ENCODE measurements at regions not wholly inside any gene's neighbourhood (a gene's known extent, or its start where the extent isn't known, plus 50 kb on each side); places are given as distances from the start of the nearest gene placed in this dataset.
"Not testable (repeated sequence)": the region's sequence is repeated elsewhere in the genome, so short reads cannot be mapped to it uniquely, and the experiment has no call there.

- DNase-seq, result not testable (repeated sequence)
Observed at GRCh38 chr1:144140243-144140642, 168.5 kb upstream of the FAM72C start.

GRCh38 chr1:144105006-144105405 lies 133.2 kb upstream of the FAM72C start:
- not testable (repeated sequence) for DNase-seq

- DNase-seq, result peak; percentile 53
Observed at GRCh38 chr1:144104000-144104677, 132.4 kb upstream of the FAM72C start.

- DNase-seq, result peak; percentile 55
Observed at GRCh38 chr1:144103156-144103880, 131.5 kb upstream of the FAM72C start.

DNA sequence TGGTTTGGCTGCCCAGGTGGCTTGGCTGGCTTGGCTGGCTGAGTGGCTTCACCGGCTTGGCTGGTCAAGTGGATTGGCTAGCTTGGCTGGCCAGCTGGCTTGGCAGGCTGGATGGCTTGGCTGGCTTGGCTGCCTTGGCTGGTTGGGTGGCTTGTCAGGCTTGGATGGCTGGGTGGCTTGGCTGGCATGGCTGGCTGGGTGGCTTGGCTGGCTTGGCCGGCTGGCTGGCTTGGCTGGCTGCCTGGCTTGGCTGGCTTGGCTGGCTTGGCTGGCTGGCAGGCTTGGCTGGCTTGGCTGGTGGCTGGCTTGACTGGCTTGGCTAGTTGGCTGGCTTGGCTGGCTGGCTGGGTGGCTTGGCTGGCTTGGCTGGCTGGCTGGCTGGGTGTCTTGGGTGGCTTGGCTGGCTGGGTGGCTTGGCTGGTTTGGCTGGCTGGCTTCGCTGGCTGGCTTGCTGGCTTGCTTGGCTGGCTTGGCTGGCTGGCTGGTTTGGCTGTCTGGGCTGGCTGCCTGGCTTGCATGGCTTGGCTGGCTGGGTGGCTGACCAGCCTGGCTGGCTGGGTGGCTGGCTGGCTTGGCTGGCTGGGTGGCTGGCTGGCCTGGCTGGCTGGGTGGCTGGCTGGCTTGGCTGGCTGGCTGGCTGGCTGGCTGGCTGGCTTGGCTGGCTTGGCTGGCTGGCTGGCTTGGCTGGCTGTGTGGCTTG lies 130.4 kb upstream of the FAM72C start:
- DNase-seq, result peak; percentile 17

GRCh38 chr1:144101397-144102045 lies 129.7 kb upstream of the FAM72C start:
- DNase-seq, result peak; percentile 18

GRCh38 chr1:144077167-144077841 lies 105.5 kb upstream of the FAM72C start:
- peak; percentile 42 for DNase-seq

GRCh38 chr1:144076646-144077045 lies 104.9 kb upstream of the FAM72C start:
- not testable (repeated sequence) for DNase-seq

- DNase-seq, result not testable (repeated sequence)
Observed at GRCh38 chr1:144070394-144071053, 98.7 kb upstream of the FAM72C start.

GRCh38 chr1:144067042-144067441 lies 95.3 kb upstream of the FAM72C start:
- DNase-seq, result not testable (repeated sequence)

GRCh38 chr1:144066071-144066813 lies 94.5 kb upstream of the FAM72C start:
- DNase-seq, result not testable (repeated sequence)

- not testable (repeated sequence) for DNase-seq
Observed at GRCh38 chr1:144065299-144066060, 93.7 kb upstream of the FAM72C start.

- not testable (repeated sequence) for DNase-seq
Observed at GRCh38 chr1:144049365-144049764, 77.6 kb upstream of the FAM72C start.

- not testable (repeated sequence) for DNase-seq
Observed at GRCh38 chr1:144046645-144047044, 74.9 kb upstream of the FAM72C start.

GRCh38 chr1:144045751-144046546 lies 74.2 kb upstream of the FAM72C start:
- DNase-seq, result peak; percentile 35

DNA sequence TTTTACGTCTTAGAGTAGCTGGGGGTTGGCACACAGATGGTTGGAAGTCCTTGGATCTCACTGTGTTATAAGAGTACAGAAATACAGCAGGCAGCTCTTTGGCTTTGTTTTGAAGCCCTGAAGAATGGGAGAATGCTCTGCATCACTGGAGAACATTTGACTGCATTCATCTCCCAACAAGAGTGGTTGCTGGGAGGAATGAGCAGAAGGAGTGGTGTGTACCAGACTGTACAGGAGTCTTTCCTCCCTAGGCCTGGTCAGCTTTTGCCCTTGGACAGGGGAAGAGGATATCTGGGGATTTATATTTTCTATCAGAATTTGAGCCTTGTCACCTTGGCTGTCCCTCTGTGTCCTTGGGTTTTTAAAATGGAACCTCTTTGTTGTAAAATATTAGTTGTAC lies 70.5 kb upstream of the FAM72C start:
- DNase-seq, result not testable (repeated sequence)

DNA sequence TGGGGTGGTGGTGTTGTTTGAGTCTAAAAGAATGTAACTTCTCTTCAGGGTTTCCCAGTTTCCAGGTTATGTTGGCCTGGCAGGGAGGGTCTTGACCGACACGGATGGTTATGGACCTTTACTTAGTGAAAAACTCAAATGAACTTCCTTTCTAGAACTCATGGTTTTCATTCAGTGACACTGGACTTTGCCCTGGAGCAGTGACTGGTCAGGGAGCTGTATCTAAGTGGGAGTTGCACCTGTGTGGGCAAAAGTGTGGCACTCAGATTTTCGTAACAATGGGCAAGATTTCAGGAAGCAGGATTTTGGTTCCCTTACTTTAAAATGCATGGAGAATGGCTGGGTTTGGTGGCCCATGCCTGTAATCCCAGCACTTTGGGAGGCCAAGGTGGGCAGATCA lies 68.5 kb upstream of the FAM72C start:
- DNase-seq, result not testable (repeated sequence)

DNA sequence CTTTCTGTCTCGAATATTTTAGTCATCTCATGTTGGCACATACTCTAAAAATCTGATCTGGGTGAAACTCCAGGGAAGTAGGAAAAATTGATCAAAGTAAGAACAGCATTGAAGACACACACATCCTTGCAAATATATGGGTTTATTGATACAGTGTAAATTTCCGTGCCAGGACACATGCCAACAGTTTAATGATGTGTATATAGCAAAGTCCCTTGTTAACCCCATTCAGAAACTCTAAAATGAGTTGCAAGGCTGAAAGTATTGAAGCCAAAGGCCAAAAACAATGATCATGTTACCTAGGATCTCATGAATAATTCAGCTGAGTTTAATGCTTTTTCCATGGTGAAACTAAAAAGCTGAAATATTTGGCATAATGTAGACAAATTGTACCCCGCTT lies 62.3 kb upstream of the FAM72C start:
- not testable (repeated sequence) for DNase-seq

DNA sequence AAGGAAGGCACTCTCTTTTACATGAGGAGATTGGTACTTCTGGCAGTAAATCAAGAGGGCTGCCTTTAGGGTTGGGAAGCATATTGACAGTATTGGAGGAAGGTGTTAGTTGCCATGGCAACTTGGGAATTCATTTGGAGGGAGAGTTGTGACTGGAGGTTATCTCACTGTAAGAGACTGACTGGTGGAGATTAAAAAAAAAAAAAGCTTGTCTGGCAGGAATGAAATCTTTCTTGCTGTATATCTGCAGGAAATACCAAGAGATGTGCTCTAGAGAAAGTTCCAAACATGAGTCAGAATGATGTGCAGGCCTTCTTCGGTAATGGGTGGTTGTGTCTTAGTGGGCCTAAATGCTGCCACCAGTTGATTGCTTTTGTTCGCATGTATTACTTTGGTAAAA lies 59.8 kb upstream of the FAM72C start:
- not testable (repeated sequence) for DNase-seq

- not testable (repeated sequence) for DNase-seq
Observed at GRCh38 chr1:144026022-144026421, 54.2 kb upstream of the FAM72C start.

Measured in CD4-positive, alpha-beta T cell treated with Interleukin-15 for 1 hour (primary cell).